Activated CD4-positive, alpha-beta T cell treated with anti-CD3 and anti-CD28 coated beads for 4 hours (primary cell): ENCODE measurements at regions not wholly inside any gene's neighbourhood (a gene's known extent, or its start where the extent isn't known, plus 50 kb on each side); places are given as distances from the start of the nearest gene placed in this dataset.
A peak's percentile ranks its signal among the peaks of the same experiment; 100 is the strongest.

Source experiments
- DNase-seq, 2 donors: peaks; one replicate each; pipeline ENCODE4 v3.0.0-alpha.2; 2020

DNA sequence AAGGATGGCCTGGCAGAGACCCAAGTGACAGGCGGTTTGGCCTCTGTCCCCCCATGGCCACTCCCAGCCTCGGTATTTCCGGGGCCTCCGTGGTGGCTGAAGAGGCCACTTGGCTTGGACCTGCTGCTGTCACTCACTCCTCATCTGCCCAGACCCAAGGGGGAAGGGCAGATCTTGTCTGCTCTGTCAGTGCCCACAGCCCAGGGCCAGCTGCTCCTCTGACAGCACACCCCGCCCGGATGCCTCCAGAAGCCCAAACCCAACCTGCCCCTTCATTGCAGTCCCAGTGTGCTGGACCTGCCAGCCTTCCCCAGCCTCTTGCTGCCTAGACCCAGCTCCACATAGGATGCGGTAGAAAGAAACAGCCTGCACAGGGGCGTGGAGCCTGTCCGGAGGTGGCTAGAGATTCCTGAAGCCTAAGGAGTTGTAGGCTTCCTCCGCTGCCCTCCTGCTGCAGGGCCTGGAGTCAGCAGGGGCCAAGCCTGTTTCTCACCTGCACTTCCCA, 52.0 kb downstream of the MAGEF1 start:
- no peak for DNase-seq

DNA sequence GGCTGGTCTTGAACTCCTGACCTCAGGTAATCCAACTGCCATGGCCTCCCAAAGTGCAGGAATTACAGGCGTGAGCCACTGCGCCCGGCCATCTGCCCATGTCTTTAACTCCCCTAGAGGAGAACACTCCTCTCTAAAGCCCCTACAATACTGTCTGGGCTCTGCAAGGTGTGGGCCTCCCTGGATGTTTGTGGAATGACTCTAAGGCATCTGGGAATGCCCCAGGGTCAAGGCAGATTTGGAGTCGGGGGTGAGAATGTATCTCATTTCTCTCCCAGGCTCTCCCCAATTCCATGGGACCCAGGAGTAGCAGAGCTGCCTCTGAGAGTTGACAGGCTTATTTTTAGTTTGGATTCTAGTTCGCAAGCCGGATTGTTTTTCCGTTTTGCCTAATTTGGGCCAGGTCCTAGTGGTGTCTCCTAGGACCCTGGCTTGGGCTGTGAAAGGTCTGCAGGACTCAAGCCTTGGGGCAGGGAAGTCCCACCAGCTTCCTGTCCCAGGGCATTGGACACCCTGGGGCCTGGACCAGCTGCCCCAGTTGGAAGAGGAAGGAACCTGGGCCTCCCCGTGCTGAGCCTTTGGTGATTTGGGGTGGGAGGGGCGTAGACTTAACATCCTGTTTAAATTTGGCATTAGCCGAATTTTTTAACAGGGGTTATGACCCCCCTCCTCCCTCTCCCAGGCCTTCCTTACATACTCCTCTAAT, 53.5 kb downstream of the MAGEF1 start:
- no peak for DNase-seq

DNA sequence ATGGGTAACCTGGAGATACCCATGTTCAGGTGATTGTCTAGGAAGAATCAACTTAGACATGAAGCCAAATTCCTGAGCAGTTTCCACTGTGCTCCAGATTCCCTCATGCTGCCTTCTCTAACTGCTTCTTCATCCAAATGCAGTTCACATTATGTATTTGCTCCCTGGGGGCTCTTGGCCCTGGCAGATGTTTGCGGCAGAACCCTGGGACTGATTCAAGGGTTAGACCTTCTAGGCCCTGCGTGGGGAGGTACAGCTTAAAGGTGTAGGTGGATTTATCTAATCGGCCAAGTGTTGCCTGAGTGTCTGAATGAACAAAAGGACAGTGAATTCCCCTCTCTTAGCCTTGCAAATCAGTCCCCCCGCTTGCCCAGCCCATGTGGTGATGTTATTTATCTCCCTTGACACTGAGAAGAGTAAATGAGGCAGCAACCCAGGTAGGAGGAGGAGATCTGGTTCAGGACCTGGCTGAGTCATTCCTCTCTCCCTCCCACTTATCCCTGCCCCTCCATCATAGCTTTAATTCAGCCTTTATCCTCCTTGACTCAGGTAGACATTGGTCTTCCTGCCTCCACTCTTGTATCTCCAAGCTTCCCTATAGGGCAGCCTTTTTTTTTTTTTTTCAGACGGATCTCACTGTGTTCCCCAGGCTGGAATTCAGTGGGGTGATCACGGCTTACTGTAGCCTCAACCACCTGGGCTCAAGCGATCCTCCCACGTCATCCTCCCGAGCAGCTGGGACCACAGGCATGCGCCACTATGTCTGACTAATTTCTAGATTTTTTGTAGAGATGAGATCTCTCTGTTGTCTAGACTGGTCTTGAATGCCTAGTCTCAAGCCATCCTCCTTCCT, 54.8 kb downstream of the MAGEF1 start:
- no peak for DNase-seq

DNA sequence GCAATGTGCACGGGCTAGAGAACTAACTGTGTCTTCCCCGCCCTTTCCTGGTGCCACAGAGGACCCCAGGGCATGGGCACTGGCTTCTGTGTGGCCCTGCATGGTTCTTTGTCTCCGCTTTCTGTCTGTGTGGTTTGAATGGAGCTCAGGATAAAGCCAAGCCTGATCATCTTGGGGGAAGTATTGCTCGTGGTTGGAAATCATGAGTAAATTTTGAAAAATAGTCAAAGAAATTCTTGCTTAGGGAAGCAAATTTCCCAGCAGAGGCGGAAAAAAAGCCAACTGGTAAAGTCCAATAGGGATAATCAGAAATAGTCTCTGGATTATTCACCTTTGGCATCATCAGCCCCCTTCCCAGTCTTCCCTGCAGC, 55.4 kb downstream of the MAGEF1 start:
- no peak for DNase-seq

DNA sequence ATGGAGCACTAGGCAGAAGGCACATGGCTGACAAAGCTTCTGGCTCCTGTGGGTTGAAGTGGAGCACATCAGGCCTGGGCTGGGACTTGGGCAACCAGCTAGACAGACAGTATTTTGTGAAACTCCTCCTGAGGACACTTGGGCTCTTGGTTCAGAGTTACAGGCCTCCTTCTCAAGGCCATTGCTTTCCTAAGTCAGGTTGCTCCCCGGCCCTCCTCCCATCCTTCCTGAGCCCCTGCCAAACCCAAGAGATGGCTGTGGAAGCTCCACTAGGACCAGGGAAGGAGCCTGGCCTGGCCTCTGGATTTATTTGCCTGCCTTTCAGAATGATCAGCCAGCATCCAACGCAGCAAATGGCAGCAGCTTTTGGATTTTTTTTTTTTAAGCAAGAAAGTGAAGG, 56.3 kb downstream of the MAGEF1 start:
- no peak for DNase-seq

DNA sequence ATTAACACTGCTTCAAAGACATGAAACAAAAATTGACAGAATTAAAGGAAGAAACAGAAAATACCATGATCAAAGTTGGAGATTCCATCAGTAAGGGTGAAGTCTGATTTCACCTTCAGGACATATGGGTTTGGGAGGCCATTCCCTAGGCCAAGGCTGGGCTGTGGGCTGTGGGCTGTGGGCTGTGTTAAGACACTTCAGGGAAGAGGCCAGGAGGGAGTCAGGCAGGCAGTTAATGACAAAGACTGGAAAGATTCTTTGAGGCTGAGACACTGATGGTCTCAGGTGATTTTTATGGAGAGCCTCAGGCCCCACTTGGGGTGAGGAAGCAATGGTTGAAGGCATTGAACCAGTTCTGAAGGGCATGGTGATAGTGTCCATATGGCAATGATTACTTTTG, 57.5 kb downstream of the MAGEF1 start:
- no peak for DNase-seq

DNA sequence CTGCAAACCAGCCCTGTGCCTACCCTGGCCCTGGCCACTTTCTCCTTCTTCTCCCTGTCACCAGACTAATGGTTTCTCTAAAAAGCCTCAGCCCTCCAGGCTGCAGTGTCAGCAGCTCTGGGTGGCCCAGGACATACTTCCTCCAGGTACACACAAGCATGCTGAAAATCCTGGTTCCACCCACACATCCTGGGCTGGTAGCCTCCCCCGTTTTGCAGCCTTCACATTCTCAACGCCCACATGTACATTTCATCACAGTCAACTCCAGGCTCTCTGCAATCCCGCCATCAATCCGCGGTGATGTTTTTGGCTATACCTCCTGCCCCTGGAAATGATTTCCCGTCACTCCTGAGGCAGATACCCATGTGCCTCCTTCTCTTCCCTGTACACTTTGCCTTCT, 59.4 kb downstream of the MAGEF1 start:
- DNase-seq: no peak

DNA sequence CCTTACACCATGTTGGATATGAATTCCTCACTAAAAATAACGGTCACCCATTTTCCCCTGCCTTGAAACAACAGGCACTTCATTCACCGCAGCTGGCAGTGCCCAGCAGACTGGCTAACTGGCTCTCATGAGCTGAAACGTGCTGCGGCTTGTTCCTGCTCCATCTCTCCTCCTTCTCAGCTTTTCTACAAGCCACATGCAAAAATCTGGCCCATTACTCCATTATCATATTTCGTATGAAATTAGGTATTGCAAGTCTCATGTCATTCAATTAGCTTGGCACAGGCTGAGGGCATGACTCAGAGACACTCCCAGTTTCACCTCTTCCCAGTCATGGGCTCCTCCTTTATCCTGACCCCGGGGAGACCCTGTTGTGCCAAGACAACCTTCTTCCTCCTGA, 60.0 kb downstream of the MAGEF1 start:
- no peak for DNase-seq

DNA sequence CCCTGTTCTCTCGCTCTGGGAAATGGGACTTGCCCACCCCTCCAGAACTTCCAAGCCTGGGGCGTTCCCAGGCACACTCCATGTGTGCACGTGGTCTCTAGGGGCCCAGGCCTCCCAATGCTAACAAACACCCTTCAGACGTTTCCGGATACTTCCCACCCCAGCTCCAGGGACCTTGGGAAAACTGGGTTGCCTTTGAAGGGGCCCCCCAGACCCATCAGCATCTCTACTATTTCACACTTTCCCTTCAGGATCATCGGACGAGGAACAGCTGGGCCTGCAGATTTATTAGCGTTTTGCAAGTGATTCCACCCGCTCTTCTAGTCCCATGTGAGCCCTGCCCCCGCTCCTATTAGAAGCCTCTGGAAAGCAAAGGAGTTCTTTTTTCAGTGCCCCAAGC, 63.2 kb downstream of the MAGEF1 start:
- DNase-seq: no peak

DNA sequence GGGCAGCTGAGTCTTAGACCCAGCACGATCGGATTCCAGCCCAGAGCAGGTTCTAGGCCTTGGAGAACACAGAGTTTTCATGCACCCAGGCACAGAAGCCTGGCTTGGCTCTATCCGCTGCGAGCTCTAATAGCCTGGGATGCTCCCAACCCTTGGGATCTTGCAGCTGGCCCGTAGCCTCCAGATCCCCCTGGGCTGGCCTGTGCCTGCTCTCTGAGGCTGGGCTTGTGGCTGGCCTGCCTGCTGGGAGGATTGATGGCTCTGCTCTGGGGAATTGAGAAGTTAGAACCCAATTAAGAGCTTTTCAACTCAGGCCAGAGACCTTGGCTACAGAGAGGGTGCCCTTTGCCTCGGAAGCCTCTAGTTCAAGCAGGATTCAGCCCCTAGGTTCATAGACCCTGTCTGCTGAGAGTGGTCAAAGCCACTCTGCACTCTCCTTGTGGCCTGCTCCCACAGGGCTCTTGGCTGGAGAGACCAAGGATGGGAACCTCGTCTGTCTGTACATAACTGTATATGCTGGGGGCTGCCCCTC, 64.4 kb downstream of the MAGEF1 start:
- DNase-seq: no peak

DNA sequence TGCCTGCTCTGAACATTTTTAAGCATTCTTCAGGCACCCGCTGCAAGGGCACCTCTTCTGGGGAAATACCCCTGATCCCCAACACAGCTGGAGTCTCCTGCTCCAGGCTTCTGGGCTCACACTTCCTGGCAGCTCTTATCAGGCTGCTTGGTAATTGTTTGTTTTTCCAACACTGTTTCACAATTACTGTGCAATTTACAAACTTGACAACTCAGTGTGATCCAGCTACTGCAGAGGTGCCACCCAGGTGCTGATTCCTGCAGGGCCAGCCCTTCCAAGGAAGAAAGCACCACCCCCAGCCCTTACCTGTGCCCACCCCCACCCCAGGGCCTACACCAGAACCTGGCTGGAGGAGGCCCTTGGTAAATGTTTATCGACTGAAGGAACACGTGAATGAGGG, 66.5 kb downstream of the MAGEF1 start:
- no peak for DNase-seq

DNA sequence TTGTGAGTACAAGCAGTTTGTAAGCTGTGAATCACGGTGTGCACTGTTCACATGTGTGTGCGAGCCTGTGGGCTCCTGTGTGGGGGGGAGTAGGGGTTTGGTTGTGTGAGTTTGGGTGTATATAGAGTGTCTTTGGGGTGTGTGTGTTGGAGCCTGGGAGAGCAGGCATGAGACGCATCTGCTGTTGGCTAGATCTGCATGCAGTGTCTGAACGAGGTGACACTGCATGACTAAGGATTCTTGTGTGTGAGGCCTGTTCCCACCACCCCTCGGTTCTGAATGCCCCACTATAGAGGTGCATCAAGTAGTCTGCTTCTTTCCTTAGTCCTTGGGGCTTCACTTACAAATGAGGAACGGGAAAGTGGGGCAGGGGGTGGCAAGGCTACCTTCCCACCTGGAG, 68.4 kb downstream of the MAGEF1 start:
- no peak for DNase-seq

DNA sequence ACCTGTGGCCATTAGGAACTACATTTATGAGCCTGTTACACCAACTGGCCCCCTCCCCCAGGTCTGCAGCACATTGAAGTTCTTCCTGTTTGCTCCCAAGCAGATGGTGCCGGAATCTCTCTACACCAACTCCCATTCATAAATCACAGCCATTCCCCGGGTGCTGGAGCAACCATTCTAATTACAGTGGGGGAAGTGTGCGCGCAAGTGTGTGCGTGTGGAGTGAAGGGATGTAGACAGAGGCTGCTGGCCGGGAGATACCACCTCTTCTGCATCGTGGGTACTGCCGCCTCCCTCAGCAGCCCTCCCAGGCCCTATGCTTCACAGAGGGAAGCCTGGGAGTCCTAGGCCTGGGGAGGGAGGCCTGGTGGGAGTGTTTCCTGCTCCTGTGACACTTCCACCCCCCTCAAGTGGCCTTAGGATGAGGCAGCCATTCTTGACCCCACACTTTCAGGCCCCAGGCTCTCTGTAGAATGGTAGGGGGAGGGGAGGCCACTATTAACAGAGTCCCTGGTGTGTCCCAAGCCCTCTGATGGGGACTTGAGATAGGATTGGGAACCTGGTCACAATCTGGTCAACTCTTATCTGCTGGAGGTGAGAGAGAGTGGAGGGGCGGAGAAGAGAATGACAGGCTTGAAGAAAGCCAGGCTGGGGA, 69.1 kb downstream of the MAGEF1 start:
- DNase-seq: no peak

DNA sequence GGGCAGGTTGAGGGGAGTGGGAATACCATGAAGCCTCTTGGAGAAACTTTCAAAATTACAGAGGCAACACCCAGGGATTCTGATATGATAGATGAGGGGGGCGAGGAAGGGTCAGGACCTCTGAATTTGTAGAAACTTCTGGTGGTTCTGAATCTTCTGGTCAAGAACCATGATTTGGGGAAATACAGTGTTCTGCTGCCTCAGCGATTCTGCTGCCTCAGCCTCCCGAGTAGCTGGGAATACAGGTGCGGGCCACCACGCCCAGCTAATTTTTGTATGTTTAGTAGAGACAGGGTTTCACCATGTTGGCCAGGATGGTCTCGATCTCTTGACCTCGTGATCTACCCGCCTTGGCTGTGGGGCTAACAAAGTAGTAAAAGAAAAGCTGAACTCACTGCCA, 70.4 kb downstream of the MAGEF1 start:
- no peak for DNase-seq

DNA sequence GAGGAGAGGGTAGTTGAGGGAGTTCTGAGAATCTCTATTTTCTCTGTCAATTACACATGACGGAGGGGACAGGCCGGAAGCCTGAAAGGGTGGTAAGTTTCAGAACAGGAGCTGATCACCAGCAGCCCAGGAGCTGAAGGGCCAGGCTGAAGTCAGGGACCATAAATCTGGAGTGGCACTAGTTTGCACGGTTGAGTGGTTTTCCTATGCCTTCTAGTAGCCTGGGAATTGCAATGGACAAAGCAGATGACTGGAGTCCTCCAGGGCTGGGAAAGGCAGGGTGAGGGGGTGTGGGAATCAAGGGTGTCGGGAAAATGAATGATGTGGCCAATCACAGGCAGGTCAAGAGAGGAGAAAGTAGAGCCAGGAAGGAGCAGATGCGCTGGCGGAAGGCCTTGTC, 72.5 kb downstream of the MAGEF1 start:
- no peak for DNase-seq

DNA sequence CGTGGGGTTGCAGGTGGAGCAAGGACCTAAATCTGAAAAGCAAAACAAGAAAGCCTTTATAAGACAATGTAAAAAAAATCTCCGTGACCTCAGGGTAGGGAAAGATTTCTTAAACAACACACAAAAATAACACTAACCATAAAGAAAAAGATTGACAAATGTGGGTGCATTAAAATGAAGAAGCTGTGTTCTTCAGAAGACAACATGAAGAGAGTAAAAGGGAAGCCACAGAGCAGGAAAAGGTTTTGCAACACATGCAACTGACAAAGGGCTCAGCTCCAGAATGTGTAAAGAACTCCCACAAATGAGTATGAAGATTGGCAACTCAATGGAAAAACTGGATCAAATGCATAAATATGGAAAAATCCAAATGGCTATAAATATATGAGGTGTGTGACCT, 74.2 kb downstream of the MAGEF1 start:
- DNase-seq: no peak

DNA sequence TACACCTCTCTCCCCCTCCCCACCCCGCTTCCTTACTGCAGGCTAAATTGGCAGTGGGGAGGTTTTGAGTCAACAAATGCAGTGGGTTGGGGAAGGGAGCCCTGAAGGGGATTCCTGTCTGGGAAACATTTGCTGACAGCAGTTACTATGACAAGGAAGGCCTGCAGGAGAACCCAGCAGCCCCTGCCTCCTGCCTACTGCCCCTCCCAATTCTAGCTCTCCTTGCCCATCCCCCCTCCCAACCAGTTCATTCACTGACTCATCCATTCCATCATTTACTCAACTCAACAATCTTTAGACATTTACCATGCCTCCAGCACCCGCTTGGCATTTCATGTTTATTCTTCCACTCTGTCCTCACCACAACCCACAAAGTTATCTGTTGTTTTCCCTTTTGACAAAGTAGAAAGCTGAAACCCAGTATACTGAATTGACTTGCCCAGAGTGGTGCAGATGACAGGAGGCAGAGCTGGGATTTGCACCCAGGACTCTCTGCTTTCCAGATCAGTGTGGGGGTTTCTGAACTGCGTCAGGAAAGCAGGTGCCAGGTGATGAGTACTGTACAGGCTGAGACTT, 75.0 kb downstream of the MAGEF1 start:
- peak; percentile 7 to 16 for DNase-seq

DNA sequence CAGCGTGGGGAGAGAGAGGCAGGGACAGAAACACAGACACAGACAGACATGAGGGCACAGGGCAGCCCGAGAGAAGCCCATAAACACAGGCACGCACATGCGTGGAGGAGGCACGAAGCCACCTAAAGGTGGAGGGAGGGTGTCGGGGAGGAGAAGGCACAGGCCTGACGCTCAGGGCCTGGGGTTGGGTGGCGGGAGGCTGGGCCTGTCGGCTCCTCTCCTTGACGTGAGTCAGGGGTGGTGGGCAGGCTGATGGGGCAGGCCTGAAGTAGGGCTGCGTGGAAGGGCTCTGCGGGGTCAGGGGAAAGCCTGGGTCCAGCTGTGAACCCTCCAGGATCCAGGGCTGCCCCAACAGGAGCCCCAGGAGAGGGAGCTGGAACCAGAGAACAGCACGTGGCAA, 74.2 kb downstream of the EPHB3 start:
- no peak for DNase-seq

DNA sequence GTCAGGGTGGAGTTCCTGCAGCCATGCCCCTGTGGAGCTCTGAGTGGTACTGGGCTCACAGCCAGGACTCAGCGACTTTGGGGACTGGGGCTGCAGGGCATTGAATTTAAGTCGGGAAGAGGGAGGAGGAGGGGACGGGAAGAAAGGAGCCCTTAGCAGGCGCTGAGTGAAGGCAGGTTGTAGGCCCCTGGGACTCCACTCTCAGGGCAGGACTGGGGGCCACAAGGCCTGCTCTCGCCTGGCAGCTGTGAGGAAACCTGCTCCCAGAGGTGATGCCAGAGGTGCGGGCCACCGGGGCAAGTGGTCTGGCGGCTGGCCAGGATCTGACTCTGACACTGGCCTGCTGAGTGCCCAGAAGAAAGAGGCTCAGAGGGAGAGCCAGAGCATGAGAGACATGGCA, 73.5 kb downstream of the EPHB3 start:
- no peak for DNase-seq

DNA sequence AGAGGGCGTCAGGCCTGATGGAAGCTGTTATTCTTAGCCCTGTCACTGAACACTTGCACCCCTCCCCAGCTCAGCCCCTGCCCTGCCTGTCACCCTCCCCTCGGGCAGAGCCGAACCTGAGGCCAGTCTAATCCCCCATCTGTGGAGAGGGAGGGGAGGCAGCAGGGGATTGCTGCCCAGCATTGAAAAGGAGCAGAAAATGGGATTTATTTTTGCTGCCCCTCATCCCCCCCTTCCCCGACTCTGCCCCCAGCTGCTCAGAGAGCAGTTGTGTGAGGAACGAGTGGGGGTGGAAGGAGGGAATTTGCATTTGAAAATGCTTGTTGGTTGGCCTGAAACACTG, 71.6 kb downstream of the EPHB3 start:
- DNase-seq: no peak

DNA sequence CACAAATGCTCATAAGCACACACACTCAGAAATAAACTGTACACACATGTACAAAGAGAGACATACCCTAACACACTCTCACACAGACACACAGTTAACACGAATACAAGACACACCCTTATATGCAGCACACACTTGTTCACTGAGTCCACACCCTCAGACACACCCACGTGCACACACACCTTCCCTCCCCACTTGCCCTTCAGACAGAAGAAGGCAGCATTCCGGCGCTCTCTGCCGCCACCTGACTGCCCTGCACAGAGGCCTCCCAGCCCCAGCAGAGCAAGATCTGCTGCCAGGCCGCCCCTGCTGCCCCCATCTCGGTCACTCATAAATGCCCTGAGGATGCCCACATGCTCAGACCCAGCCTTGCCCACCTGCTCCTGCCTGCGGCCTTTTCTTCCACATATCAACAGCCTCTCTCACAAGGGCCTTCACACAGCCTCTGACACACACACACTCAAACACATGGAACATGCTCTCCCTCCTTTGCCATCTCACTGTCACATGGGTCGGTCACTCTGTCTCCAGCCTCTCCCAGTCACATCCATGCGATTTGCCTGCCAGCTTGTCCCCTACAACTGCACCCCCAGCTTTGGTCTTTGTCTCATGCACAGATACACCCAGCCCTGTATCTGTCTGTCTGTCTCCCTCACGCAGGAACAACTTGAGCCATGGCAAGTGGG, 71.1 kb downstream of the EPHB3 start:
- no peak for DNase-seq
